Progenitor cell of endocrine pancreas (in vitro differentiated cells): ENCODE measurements at regions not wholly inside any gene's neighbourhood (a gene's known extent, or its start where the extent isn't known, plus 50 kb on each side); places are given as distances from the start of the nearest gene placed in this dataset.

Experiments used
- DNase-seq: peaks from one replicate; pipeline ENCODE4 v3.0.0; 2021; ENCODE audit warnings: low spot score; ENCODE audit not compliant: unreplicated experiment
- H3K27ac Mint-ChIP-seq: 2 replicates; pipeline ENCODE4 v1.8.0; 2021; ENCODE audit warnings: mild to moderate bottlenecking, moderate library complexity, mixed read lengths
- H3K27me3 Mint-ChIP-seq: 2 replicates; pipeline ENCODE4 v1.8.0; 2021; ENCODE audit warnings: mixed read lengths
- H3K36me3 Mint-ChIP-seq: 2 replicates; pipeline ENCODE4 v1.8.0; 2022; ENCODE audit warnings: mixed read lengths; ENCODE audit not compliant: insufficient read depth
- H3K4me1 Mint-ChIP-seq: 2 replicates; pipeline ENCODE4 v1.8.0; 2021; ENCODE audit warnings: low read depth, mixed read lengths
- H3K4me3 Mint-ChIP-seq: 2 replicates; pipeline ENCODE4 v1.8.0; 2021; ENCODE audit warnings: low read depth, mild to moderate bottlenecking, moderate library complexity, mixed read lengths
- H3K9me3 Mint-ChIP-seq: 2 replicates; pipeline ENCODE4 v1.8.0; 2021; ENCODE audit warnings: low read depth, mixed read lengths
- CTCF ChIP-seq: fragments of 200-600 bp; sonication (generic); IDR thresholded peaks from one replicate; pipeline ENCODE4 v1.5.0; 2021; ENCODE audit warnings: antibody characterized with exemption, mild to moderate bottlenecking; ENCODE audit not compliant: unreplicated experiment

GRCh38 chr11:28834877-28835276 is 726.7 kb downstream of the METTL15 start:
- Mint-ChIP-seq H3K4me1 (no peaks in the 10 kb centered on the region), H3K36me3 (no peaks in the 10 kb centered on the region), H3K27me3 (no peaks in the 10 kb centered on the region), H3K4me3 (no peak overlapping the region), H3K9me3 (no peaks in the 10 kb centered on the region), H3K27ac (no peak overlapping the region)
- TF ChIP-seq CTCF: no peak
- no peak for DNase-seq

- no peak for DNase-seq
- H3K27me3 Mint-ChIP-seq: no peaks in the 10 kb centered on the region
- no peak overlapping the region for H3K27ac Mint-ChIP-seq
- H3K4me3 Mint-ChIP-seq: no peak overlapping the region
- no peaks in the 10 kb centered on the region for H3K4me1 Mint-ChIP-seq
- H3K36me3 Mint-ChIP-seq: no peaks in the 10 kb centered on the region
- TF ChIP-seq CTCF: no peak
- H3K9me3 Mint-ChIP-seq: no peaks in the 10 kb centered on the region
Measured at GRCh38 chr11:28833670-28834069, 725.5 kb downstream of the METTL15 start.

GRCh38 chr11:28833169-28833568 is 725.0 kb downstream of the METTL15 start:
- no peaks in the 10 kb centered on the region for H3K4me1 Mint-ChIP-seq
- no peak overlapping the region for H3K4me3 Mint-ChIP-seq
- no peaks in the 10 kb centered on the region for H3K9me3 Mint-ChIP-seq
- no peaks in the 10 kb centered on the region for H3K36me3 Mint-ChIP-seq
- no peak for TF ChIP-seq CTCF
- no peak for DNase-seq
- H3K27ac Mint-ChIP-seq: no peak overlapping the region
- no peaks in the 10 kb centered on the region for H3K27me3 Mint-ChIP-seq

- H3K27ac Mint-ChIP-seq: no peak overlapping the region
- peaks cover 3% of the 10 kb centered on the region for H3K9me3 Mint-ChIP-seq
- TF ChIP-seq CTCF: no peak
- no peaks in the 10 kb centered on the region for H3K4me1 Mint-ChIP-seq
- H3K36me3 Mint-ChIP-seq: no peaks in the 10 kb centered on the region
- no peak for DNase-seq
- no peaks in the 10 kb centered on the region for H3K27me3 Mint-ChIP-seq
- H3K4me3 Mint-ChIP-seq: no peak overlapping the region
Measured at GRCh38 chr11:28826807-28827206, 718.6 kb downstream of the METTL15 start.

GRCh38 chr11:28822576-28822975 is 714.4 kb downstream of the METTL15 start:
- Mint-ChIP-seq H3K4me1 (no peaks in the 10 kb centered on the region), H3K4me3 (no peak overlapping the region), H3K27me3 (no peaks in the 10 kb centered on the region), H3K36me3 (no peaks in the 10 kb centered on the region), H3K9me3 (peaks cover 3% of the 10 kb centered on the region), H3K27ac (no peak overlapping the region)
- no peak for TF ChIP-seq CTCF
- DNase-seq: no peak
